Thyroid gland (tissue), 4 donors: ENCODE measurements at regions not wholly inside any gene's neighbourhood (a gene's known extent, or its start where the extent isn't known, plus 50 kb on each side); places are given as distances from the start of the nearest gene placed in this dataset.

Source experiments
- CTCF ChIP-seq, 6 experiments: fragments of 200-600 bp in 3 of 6; fragments of 450-650 bp in 3 of 6; sonication (generic) in 3 of 6; IDR thresholded peaks; one replicate each; pipeline ENCODE4 v1.5.1; 2016 to 2019; ENCODE audit warnings: antibody characterized with exemption in 6 of 6, mild to moderate bottlenecking in 2 of 6, inconsistent platforms in 1 of 6, moderate library complexity in 1 of 6
- POLR2A ChIP-seq, 2 donors: fragments of 450-650 bp; IDR thresholded peaks; one replicate each; pipeline ENCODE4 v1.6.1; 2017; ENCODE audit warnings: antibody characterized with exemption in 2 of 2, mild to moderate bottlenecking in 2 of 2, moderate library complexity in 1 of 2

- TF ChIP-seq POLR2A (IDR thresholded peaks at IDR 0.05) (no peak), CTCF (IDR thresholded peaks at IDR 0.05) (no peak)
Observed at GRCh38 chr17:73855720-73856333, 211.6 kb upstream of the SDK2 start.
